OCI-LY1 (cell line): ENCODE measurements at regions not wholly inside any gene's neighbourhood (a gene's known extent, or its start where the extent isn't known, plus 50 kb on each side); places are given as distances from the start of the nearest gene placed in this dataset.

Source experiments
- EZH2 ChIP-seq: fragments of 200-600 bp; sonication (generic), shearing (Covaris generic); IDR thresholded peaks from 2 replicates; pipeline ENCODE4 v1.8.0; 2017; ENCODE audit warnings: borderline replicate concordance, mixed run types, mild to moderate bottlenecking, antibody characterized with exemption, low read length, moderate library complexity, mixed read lengths
- TF ChIP-seq, protein P1 (sequence below): fragments of 200-600 bp; sonication (generic), shearing (Covaris generic); IDR thresholded peaks from 2 replicates; pipeline ENCODE4 v1.5.1; 2017; ENCODE audit warnings: mild to moderate bottlenecking, antibody characterized with exemption, low read length, moderate library complexity, mixed read lengths

DNA sequence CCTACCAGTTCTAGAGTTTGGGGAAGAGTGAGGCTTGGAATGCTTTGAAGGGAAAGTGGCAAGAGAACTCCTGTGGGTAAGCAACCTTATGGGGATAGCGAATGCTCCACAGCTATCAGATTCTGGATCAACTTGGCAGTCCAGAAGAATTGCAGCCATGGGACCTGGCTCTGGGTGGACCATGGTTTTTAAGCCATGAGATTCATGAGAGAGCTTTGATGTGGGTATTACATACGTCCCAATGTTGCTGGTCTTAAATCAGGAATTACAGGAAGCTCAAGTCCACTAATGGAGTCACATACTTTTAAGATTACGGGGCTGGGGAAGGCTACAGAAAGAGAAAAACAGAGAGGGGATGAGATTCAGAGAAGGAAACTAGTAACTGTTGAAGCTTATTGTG is 142.5 kb upstream of the ELAC2 start:
- TF ChIP-seq, protein P1, sequence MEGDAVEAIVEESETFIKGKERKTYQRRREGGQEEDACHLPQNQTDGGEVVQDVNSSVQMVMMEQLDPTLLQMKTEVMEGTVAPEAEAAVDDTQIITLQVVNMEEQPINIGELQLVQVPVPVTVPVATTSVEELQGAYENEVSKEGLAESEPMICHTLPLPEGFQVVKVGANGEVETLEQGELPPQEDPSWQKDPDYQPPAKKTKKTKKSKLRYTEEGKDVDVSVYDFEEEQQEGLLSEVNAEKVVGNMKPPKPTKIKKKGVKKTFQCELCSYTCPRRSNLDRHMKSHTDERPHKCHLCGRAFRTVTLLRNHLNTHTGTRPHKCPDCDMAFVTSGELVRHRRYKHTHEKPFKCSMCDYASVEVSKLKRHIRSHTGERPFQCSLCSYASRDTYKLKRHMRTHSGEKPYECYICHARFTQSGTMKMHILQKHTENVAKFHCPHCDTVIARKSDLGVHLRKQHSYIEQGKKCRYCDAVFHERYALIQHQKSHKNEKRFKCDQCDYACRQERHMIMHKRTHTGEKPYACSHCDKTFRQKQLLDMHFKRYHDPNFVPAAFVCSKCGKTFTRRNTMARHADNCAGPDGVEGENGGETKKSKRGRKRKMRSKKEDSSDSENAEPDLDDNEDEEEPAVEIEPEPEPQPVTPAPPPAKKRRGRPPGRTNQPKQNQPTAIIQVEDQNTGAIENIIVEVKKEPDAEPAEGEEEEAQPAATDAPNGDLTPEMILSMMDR: no peak
- no peak for TF ChIP-seq EZH2
